ENCODE measurements at regions not wholly inside any gene's neighbourhood (a gene's known extent, or its start where the extent isn't known, plus 50 kb on each side); places are given as distances from the start of the nearest gene placed in this dataset.

DNA sequence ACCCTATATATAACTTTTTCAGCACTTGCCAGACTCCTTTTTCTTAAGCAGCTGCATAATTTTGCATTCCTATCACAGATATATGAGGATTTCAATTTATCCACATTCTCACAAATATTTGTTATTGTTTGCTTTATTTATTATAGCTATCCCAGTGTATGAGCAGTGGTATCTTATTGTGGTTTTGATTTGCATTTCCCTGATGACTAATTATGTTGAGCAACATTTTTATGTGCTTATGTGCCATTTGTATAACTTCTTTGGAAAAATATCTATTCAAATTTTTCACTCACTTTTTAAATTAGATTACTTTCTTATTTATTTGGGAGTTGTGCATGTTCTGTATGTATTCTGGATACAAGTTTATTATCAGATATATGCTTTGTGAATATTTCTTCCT lies 361.9 kb downstream of the KCTD8 start:
- Histone ChIP-seq H3K4me1 (ENCODE audit: insufficient read depth, low read length) (no peaks in the 10 kb centered on the region), H3K9ac (ENCODE audit: low read depth, low read length) (no peak overlapping the region), H3K9me3 (ENCODE audit: insufficient read depth, low read depth, low read length) (no peaks in the 10 kb centered on the region; the same call in 1 of the 2 replicates), H3K27me3 (ENCODE audit: insufficient read depth, low read length) (no peaks in the 10 kb centered on the region), H3K27ac (ENCODE audit: low read length) (no peak overlapping the region), H3K36me3 (ENCODE audit: insufficient read depth, low read depth, low read length) (no peaks in the 10 kb centered on the region), H3K4me3 (ENCODE audit: low read length) (no peak overlapping the region)

DNA sequence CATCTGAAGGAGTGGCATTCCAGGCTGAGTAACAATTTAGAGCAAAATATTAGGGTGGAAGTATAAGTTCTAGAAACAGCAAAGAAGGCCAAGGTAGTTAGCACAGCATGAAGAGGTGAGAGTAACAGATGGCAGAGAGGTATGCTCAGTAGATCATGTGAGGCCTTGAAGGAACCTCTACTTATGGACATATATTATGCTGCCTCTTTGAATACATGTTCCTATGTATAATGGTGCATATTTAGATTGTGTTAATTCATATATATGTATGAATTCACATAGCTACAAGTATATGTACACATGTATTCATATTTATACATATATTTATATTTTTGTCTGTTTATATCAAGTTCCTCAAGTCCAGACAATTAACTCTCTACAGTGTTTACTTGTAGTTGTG lies 355.2 kb downstream of the KCTD8 start:
- H3K27ac ChIP-seq (ENCODE audit: low read length): no peak overlapping the region

DNA sequence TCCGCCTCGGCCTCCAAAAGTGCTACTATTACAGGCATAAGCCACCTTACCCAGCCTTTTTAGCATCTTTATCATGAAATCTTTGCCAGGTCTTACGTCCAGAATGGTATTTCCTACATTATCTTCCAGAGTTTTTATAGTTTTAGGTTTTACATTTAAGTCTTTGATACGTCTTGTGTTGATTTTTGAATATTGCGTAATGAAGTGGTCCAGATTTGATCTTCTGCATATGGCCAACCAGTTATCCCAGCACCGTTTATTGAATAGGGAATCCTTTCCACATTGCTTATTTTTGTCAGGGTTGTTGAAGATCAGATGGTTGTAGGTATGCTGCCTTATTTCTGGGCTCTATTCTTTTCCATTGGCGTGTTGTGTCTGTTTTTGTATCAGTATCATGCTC lies 349.6 kb downstream of the KCTD8 start:
- Histone ChIP-seq H3K36me3 (ENCODE audit: insufficient read depth, low read depth, low read length) (no peaks in the 10 kb centered on the region), H3K4me3 (ENCODE audit: low read length) (no peak overlapping the region), H3K4me1 (ENCODE audit: insufficient read depth, low read length) (peaks cover 4% of the 10 kb centered on the region; the same call in 1 of the 2 replicates), H3K9ac (ENCODE audit: low read depth, low read length) (no peak overlapping the region), H3K27me3 (ENCODE audit: insufficient read depth, low read length) (no peaks in the 10 kb centered on the region), H3K27ac (ENCODE audit: low read length) (no peak overlapping the region), H3K9me3 (ENCODE audit: insufficient read depth, low read depth, low read length) (peaks cover 13% of the 10 kb centered on the region; the same call in 1 of the 2 replicates)

More for the DNA sequence above, 355.2 kb downstream of the KCTD8 start:
- Histone ChIP-seq H3K27me3 (ENCODE audit: insufficient read depth, low read length) (no peaks in the 10 kb centered on the region), H3K9ac (ENCODE audit: low read depth, low read length) (no peak overlapping the region), H3K4me1 (ENCODE audit: insufficient read depth, low read length) (peaks cover 4% of the 10 kb centered on the region; the same call in 1 of the 2 replicates), H3K36me3 (ENCODE audit: insufficient read depth, low read depth, low read length) (no peaks in the 10 kb centered on the region), H3K4me3 (ENCODE audit: low read length) (no peak overlapping the region), H3K9me3 (ENCODE audit: insufficient read depth, low read depth, low read length) (no peaks in the 10 kb centered on the region)

DNA sequence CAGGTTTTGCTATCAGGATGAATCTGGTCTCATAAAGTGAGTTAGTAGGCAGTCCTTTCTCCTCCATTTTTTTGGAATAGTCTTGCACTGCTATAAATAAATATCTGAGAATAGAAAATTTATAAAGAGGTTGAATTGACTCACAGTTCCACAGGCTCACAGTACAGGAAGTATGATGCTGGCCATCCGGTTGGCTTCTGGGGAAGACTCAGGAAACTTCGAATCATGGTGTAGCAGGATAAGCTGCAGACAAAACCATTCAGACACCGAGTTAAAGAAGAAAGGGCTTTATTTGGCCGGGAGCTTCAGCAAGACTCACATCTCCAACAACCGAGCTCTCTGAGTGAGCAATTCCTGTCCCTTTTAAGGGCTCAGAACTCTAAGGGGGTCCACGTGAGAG lies 348.2 kb downstream of the KCTD8 start:
- Histone ChIP-seq H3K36me3 (ENCODE audit: insufficient read depth, low read depth, low read length) (no peaks in the 10 kb centered on the region), H3K27me3 (ENCODE audit: insufficient read depth, low read length) (no peaks in the 10 kb centered on the region), H3K9me3 (ENCODE audit: insufficient read depth, low read depth, low read length) (peaks cover 13% of the 10 kb centered on the region; the same call in 1 of the 2 replicates), H3K4me3 (ENCODE audit: low read length) (no peak overlapping the region), H3K4me1 (ENCODE audit: insufficient read depth, low read length) (no peaks in the 10 kb centered on the region), H3K27ac (ENCODE audit: low read length) (no peak overlapping the region), H3K9ac (ENCODE audit: low read depth, low read length) (no peak overlapping the region)

DNA sequence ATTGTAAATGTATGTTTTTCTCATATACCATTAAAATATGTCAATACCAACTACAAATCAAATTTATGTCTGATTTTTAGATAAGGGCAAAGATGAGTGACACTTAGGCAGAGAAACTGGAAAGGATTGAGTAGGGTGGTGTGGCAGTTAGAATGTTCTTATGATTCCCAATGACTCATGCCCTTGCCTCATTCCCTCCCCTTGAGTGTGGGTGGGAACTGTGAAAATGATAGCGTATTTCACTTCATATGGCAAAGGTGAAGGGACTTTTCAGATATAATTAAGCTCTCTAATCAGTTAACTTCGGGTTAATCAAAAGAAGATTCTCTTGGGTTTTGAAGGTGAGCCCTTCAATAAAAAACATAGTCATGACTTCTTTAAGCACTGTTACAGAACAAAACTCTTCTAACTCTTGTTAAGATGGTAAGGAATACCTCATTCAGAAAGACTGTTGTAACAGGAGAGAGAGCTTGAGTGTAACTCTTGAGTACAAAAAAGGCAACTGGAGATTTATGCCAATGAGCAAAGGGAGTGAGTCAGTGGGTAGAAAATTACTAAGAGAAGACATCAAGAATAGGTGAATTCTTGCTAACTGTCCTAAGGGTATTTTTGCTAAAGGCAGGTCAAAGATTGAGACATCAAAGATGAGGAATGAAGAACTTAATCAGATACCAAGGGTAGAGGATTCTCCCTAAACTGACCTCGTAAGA lies 329.5 kb downstream of the KCTD8 start:
- H3K9me3 ChIP-seq (ENCODE audit: insufficient read depth, low read depth, low read length): no peaks in the 10 kb centered on the region
- H3K36me3 ChIP-seq (ENCODE audit: insufficient read depth, low read depth, low read length): no peaks in the 10 kb centered on the region
- H3K9ac ChIP-seq (ENCODE audit: low read depth, low read length): no peak overlapping the region
- H3K4me3 ChIP-seq (ENCODE audit: low read length): no peak overlapping the region; the same call in 1 of the 2 replicates
- H3K27ac ChIP-seq (ENCODE audit: low read length): no peak overlapping the region
- H3K27me3 ChIP-seq (ENCODE audit: insufficient read depth, low read length): no peaks in the 10 kb centered on the region
- H3K4me1 ChIP-seq (ENCODE audit: insufficient read depth, low read length): no peaks in the 10 kb centered on the region

DNA sequence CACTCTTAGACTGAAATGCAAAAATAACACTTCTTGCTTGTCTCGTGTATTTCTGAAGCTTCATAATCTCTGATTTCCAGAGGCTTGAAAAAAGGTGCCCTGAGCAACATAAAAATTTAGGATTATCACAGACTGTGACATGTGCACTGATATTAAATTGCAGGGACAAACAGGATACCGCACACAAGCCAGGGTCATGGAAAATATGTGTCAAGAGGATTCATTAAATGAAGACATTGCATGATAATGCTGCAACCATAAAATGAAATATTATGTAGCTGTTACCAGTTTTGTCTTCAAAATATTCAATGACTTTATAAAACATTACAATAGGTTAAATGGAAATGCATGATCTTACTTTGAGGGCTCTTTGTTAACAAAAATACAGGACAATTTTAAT lies 328.0 kb downstream of the KCTD8 start:
- Histone ChIP-seq H3K27ac (ENCODE audit: low read length) (no peak overlapping the region), H3K36me3 (ENCODE audit: insufficient read depth, low read depth, low read length) (no peaks in the 10 kb centered on the region), H3K9ac (ENCODE audit: low read depth, low read length) (no peak overlapping the region), H3K4me1 (ENCODE audit: insufficient read depth, low read length) (no peaks in the 10 kb centered on the region), H3K27me3 (ENCODE audit: insufficient read depth, low read length) (no peaks in the 10 kb centered on the region), H3K9me3 (ENCODE audit: insufficient read depth, low read depth, low read length) (no peaks in the 10 kb centered on the region), H3K4me3 (ENCODE audit: low read length) (no peak overlapping the region)

DNA sequence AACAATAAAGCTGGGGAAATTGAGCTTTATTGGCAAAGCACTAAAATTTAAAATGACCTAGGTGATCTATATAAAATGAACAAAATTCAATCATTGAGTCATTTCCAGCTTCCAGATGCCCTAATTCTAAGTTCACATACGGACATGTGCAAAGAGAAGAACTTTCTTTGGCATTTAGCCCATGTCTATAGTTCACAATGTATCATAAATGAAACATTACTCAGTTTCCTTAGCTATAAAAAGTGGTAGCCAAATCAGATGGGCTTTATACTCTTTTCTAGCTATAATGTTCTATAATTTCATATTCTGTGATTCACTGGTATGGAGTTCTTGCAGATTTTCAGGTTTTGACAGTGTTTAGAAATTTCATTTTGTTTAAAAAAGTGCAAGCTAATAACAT lies 327.4 kb downstream of the KCTD8 start:
- no peaks in the 10 kb centered on the region for H3K4me1 ChIP-seq (ENCODE audit: insufficient read depth, low read length)
- no peak overlapping the region for H3K27ac ChIP-seq (ENCODE audit: low read length)
- H3K4me3 ChIP-seq (ENCODE audit: low read length): no peak overlapping the region
- no peaks in the 10 kb centered on the region for H3K36me3 ChIP-seq (ENCODE audit: insufficient read depth, low read depth, low read length)
- no peaks in the 10 kb centered on the region for H3K9me3 ChIP-seq (ENCODE audit: insufficient read depth, low read depth, low read length)
- H3K27me3 ChIP-seq (ENCODE audit: insufficient read depth, low read length): no peaks in the 10 kb centered on the region
- no peak overlapping the region for H3K9ac ChIP-seq (ENCODE audit: low read depth, low read length)
